Left ventricle myocardium inferior (tissue), 1 donor: ENCODE measurements at regions not wholly inside any gene's neighbourhood (a gene's known extent, or its start where the extent isn't known, plus 50 kb on each side); places are given as distances from the start of the nearest gene placed in this dataset.

Experiments used
- DNase-seq: peaks from one replicate; pipeline ENCODE4 v3.0.0-alpha.2; 2020
- H3K27ac ChIP-seq: fragments of 200-600 bp; replicated peaks from 2 replicates; pipeline ENCODE4 v1.8.0; 2021
- H3K27me3 ChIP-seq: fragments of 200-600 bp; 2 replicates; pipeline ENCODE4 v1.8.0; 2021; ENCODE audit warnings: low read depth
- H3K36me3 ChIP-seq: fragments of 200-600 bp; 2 replicates; pipeline ENCODE4 v1.8.0; 2021
- H3K4me1 ChIP-seq: fragments of 200-600 bp; 2 replicates; pipeline ENCODE4 v1.8.0; 2021
- H3K4me3 ChIP-seq: fragments of 200-600 bp; 2 replicates; pipeline ENCODE4 v1.8.0; 2021; ENCODE audit warnings: mild to moderate bottlenecking, moderate library complexity
- H3K9me3 ChIP-seq: fragments of 200-600 bp; replicated peaks from 2 replicates; pipeline ENCODE4 v1.8.0; 2021
- intact Hi-C: fragments of 100-400 bp; cut with micrococcal nuclease; formaldehyde crosslinking; loops from one replicate; pipeline ENCODE4 v1.11.0; 2022
- TF ChIP-seq, protein P1 (sequence below): fragments of 200-600 bp; IDR thresholded peaks from 2 replicates; pipeline ENCODE4 v1.8.0; 2021; ENCODE audit warnings: antibody characterized with exemption, mild to moderate bottlenecking, borderline replicate concordance
- donor health status: DM: no; HTN: yes; CAD: no; lungs with severe emphysema.

DNA sequence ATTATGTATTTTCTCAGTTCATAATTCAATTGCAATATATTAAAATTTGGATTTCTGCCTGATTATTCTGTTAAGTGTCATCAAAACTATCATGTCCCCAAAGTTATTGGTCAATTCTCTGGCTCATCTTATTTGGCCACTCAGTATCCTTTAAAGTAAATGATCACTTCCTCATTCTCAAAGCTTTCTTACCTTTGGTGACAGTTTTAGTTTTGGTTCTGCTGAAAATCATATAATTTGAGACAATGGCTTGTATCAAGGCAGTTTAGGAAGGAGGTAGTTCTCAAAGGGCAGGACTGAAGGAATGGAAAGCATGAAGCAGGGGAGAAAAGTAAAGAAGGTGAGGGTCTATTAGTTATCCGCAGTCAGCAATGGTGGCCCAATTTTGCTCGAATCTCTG is 1832.1 kb downstream of the ARAP2 start:
- no peak overlapping the region for H3K27ac ChIP-seq
- TF ChIP-seq, protein P1, sequence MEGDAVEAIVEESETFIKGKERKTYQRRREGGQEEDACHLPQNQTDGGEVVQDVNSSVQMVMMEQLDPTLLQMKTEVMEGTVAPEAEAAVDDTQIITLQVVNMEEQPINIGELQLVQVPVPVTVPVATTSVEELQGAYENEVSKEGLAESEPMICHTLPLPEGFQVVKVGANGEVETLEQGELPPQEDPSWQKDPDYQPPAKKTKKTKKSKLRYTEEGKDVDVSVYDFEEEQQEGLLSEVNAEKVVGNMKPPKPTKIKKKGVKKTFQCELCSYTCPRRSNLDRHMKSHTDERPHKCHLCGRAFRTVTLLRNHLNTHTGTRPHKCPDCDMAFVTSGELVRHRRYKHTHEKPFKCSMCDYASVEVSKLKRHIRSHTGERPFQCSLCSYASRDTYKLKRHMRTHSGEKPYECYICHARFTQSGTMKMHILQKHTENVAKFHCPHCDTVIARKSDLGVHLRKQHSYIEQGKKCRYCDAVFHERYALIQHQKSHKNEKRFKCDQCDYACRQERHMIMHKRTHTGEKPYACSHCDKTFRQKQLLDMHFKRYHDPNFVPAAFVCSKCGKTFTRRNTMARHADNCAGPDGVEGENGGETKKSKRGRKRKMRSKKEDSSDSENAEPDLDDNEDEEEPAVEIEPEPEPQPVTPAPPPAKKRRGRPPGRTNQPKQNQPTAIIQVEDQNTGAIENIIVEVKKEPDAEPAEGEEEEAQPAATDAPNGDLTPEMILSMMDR, result no peak
- intact Hi-C loops, result no loop called here
- no peak for DNase-seq
- no peak overlapping the region for H3K4me3 ChIP-seq
- H3K27me3 ChIP-seq, result no peaks in the 10 kb centered on the region
- peaks cover 36% of the 10 kb centered on the region for H3K9me3 ChIP-seq
- no peaks in the 10 kb centered on the region for H3K4me1 ChIP-seq
- no peaks in the 10 kb centered on the region for H3K36me3 ChIP-seq

DNA sequence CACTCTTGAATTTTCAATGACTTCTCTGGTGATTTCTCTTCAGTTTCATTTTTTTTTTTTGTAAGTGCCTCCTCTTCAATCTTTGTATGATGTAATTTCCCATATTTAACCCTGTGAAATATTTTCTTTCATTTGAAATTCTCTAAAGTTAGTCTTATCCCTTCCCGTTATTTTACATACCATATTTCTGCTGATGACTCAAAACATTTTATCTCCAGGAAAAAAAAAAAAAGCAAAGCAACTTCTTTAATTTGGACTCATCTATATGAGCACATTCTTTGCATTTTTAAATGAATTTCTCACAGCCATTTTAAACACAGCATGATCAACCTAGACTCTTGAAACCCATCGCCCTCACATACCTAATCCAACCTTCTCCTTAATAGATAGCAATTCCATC is 1831.4 kb downstream of the ARAP2 start:
- H3K4me1 ChIP-seq, result no peaks in the 10 kb centered on the region
- H3K27me3 ChIP-seq, result no peaks in the 10 kb centered on the region
- H3K27ac ChIP-seq, result no peak overlapping the region
- peaks cover 36% of the 10 kb centered on the region for H3K9me3 ChIP-seq
- no peak for DNase-seq
- intact Hi-C loops, result no loop called here
- H3K36me3 ChIP-seq, result no peaks in the 10 kb centered on the region
- TF ChIP-seq, protein P1, result no peak
- H3K4me3 ChIP-seq, result no peak overlapping the region

DNA sequence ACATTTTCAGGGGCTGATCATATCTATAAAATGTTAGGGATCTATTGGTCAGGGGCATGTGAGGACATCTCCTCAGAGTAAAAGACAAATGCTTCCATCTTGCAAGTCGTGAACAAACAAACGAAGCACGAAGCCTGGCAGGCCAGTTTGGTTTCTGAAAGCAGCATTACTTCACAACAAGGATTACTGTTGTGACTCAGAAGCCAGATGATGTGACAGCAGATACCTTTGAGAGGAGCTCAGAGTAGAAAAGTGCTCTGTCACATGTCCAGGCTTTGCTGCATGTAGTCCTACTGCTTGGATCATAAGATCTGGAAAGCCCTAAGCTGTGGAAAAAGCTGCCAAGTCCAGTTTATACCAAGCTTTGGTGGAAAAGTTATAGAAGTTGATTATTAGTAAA is 1827.2 kb downstream of the ARAP2 start:
- no peaks in the 10 kb centered on the region for H3K27me3 ChIP-seq
- H3K4me3 ChIP-seq, result no peak overlapping the region
- no peaks in the 10 kb centered on the region for H3K4me1 ChIP-seq
- H3K27ac ChIP-seq, result no peak overlapping the region
- peaks cover 7% of the 10 kb centered on the region for H3K9me3 ChIP-seq
- intact Hi-C loops, result no loop called here
- H3K36me3 ChIP-seq, result no peaks in the 10 kb centered on the region
- TF ChIP-seq, protein P1, result no peak
- DNase-seq, result no peak

DNA sequence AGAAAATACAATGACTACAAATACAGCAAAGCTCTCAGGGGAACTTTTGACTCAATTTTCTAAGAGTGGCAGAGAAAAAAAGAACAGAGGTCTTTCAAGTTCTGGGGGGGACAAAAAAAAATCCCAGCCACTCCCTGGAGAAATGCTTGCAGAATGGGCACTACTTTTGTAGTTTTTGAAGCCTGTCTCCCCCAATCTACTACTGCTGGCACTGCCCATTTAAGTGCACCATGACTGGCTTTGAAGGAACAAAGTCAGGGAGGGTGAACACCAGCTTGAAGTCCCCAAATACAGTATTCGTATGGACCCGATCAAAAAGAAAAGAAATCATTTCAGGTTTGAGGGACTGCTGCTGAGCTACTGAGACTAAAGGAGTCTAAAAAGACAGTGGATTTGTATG is 1824.4 kb downstream of the ARAP2 start:
- DNase-seq, result no peak
- Histone ChIP-seq H3K4me1 (no peaks in the 10 kb centered on the region), H3K27ac (no peak overlapping the region), H3K9me3 (no peaks in the 10 kb centered on the region), H3K4me3 (no peak overlapping the region), H3K27me3 (no peaks in the 10 kb centered on the region), H3K36me3 (no peaks in the 10 kb centered on the region)
- TF ChIP-seq, protein P1, result no peak
- intact Hi-C loops, result no loop called here

DNA sequence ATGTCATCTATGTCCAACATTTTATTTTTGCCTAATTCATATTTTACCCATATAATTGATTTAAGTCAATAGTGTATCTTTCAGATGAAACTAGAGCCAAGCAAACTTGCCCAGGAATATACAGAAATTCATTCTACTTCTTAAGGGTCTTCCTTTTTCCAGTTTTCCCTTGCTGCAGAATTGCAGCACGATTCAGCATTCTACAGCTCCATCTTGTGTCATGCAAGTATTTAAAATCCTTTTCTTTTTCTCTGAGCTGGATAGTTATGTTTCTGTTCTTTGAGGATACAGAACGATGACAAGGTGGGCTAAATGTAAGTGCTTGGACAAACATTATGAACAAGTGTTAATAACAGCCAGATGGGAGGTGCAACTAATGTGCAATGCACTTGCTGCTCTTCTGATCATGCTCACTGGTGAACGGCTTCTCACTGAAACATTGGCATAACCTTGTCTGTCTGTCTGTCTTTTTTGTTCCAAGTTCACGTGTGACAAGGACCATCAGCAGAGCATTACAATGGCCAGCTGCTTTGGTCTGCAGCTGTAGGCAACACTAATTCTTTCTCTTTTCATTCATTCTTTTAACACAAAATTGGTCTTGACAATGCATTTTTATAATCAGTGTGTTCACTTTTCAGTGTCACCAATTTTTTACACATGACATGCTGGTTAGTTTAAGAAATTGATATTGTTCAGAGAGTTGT is 1821.7 kb downstream of the ARAP2 start:
- Histone ChIP-seq H3K4me3 (no peak overlapping the region), H3K27ac (no peak overlapping the region), H3K4me1 (no peaks in the 10 kb centered on the region), H3K9me3 (no peaks in the 10 kb centered on the region), H3K36me3 (no peaks in the 10 kb centered on the region), H3K27me3 (no peaks in the 10 kb centered on the region)
- intact Hi-C loops, result no loop called here
- DNase-seq, result no peak
- TF ChIP-seq, protein P1, result no peak
